ENCODE measurements at regions not wholly inside any gene's neighbourhood (a gene's known extent, or its start where the extent isn't known, plus 50 kb on each side); places are given as distances from the start of the nearest gene placed in this dataset.

GRCh38 chr2:180873219-180873618 is 107.2 kb upstream of the UBE2E3 start:
- no peak for TF ChIP-seq POLR2A (IDR thresholded peaks at IDR 0.05; ENCODE audit: low read depth, low read length)
- no peak for TF ChIP-seq POLR2AphosphoS5 (IDR thresholded peaks at IDR 0.05; ENCODE audit: low read depth, low read length)
- no peak for TF ChIP-seq SPI1 (IDR thresholded peaks at IDR 0.05; ENCODE audit: low read depth, low read length)
